ENCODE measurements at regions not wholly inside any gene's neighbourhood (a gene's known extent, or its start where the extent isn't known, plus 50 kb on each side); places are given as distances from the start of the nearest gene placed in this dataset.
"Not testable (repeated sequence)": the region's sequence is repeated elsewhere in the genome, so short reads cannot be mapped to it uniquely, and the experiment has no call there.

GRCh38 chr9:2523591-2523990 lies 98.0 kb upstream of the VLDLR start:
- DNase-seq: no peak

GRCh38 chr9:2524601-2525000 lies 97.0 kb upstream of the VLDLR start:
- DNase-seq: no peak

- DNase-seq: no peak
These were observed 96.4 kb upstream of the VLDLR start for GRCh38 chr9:2525147-2525546.

GRCh38 chr9:2526071-2526828 lies 95.3 kb upstream of the VLDLR start:
- no peak for DNase-seq

- no peak for DNase-seq
These were observed 90.1 kb upstream of the VLDLR start for GRCh38 chr9:2531481-2531880.

- no peak for DNase-seq
These were observed 85.1 kb upstream of the VLDLR start for GRCh38 chr9:2536511-2536910.

GRCh38 chr9:2545881-2546490 lies 75.6 kb upstream of the VLDLR start:
- DNase-seq: no peak

GRCh38 chr9:2555899-2556600 lies 65.5 kb upstream of the VLDLR start:
- DNase-seq: not testable (repeated sequence)

- no peak for DNase-seq
These were observed 63.9 kb upstream of the VLDLR start for GRCh38 chr9:2557693-2558092.

GRCh38 chr9:2559192-2560152 lies 62.1 kb upstream of the VLDLR start:
- DNase-seq: no peak

- DNase-seq: no peak
These were observed 61.4 kb upstream of the VLDLR start for GRCh38 chr9:2560180-2560579.

- DNase-seq: no peak
These were observed 55.8 kb upstream of the VLDLR start for GRCh38 chr9:2565676-2566340.

GRCh38 chr9:2567922-2568321 lies 53.7 kb upstream of the VLDLR start:
- DNase-seq: no peak

- DNase-seq: no peak
These were observed 52.9 kb upstream of the VLDLR start for GRCh38 chr9:2568689-2569088.

GRCh38 chr9:2570615-2571479 lies 50.7 kb upstream of the VLDLR start:
- DNase-seq: peak; percentile 24

Measured in CD4-positive, alpha-beta T cell treated with Interferon gamma for 1 hour (primary cell).